GM12878 (cell line): ENCODE measurements at regions not wholly inside any gene's neighbourhood (a gene's known extent, or its start where the extent isn't known, plus 50 kb on each side); places are given as distances from the start of the nearest gene placed in this dataset.

Experiments
- BHLHE40 ChIP-seq, 2 experiments: fragments of 450-650 bp in 1 of 2; IDR thresholded peaks; 2 replicates each; pipeline ENCODE4 v1.6.1; 2011 to 2017; ENCODE audit warnings: low read depth in 2 of 2, borderline replicate concordance in 1 of 2, improper control_type of control experiment in 1 of 2, low read length in 1 of 2, mild to moderate bottlenecking in 1 of 2
- CEBPB ChIP-seq, 2 experiments: fragments of 150-350 bp in 1 of 2; IDR thresholded peaks; 2 replicates each; pipeline ENCODE4 v1.6.1; 2012 to 2014; ENCODE audit warnings: low read depth in 2 of 2, low read length in 2 of 2, borderline replicate concordance in 1 of 2, inconsistent platforms in 1 of 2
- CEBPZ ChIP-seq: fragments of 150-350 bp; IDR thresholded peaks from 2 replicates; pipeline ENCODE4 v1.6.1; 2016; ENCODE audit warnings: low read depth, low read length
- EGR1 ChIP-seq, 2 experiments: IDR thresholded peaks; 1 replicate in 1 of 2; 2 replicates in 1 of 2; pipeline ENCODE4 v1.6.1; 2011 to 2012; ENCODE audit warnings: low read depth in 2 of 2, low read length in 2 of 2, borderline replicate concordance in 1 of 2, mild to moderate bottlenecking in 1 of 2, moderate library complexity in 1 of 2
- POLR2AphosphoS5 ChIP-seq: IDR thresholded peaks from 2 replicates; pipeline ENCODE4 v1.6.1; 2011; ENCODE audit warnings: mild to moderate bottlenecking, low read length, inconsistent platforms
- SIN3A ChIP-seq: IDR thresholded peaks from 2 replicates; pipeline ENCODE4 v1.6.1; 2012; ENCODE audit warnings: low read depth, low read length, improper control_type of control experiment
- SIX5 ChIP-seq: IDR thresholded peaks from 2 replicates; pipeline ENCODE4 v1.6.1; 2011; ENCODE audit warnings: mild to moderate bottlenecking, low read depth, low read length, moderate library complexity; ENCODE audit not compliant: severe bottlenecking
- TF ChIP-seq, protein P1 (sequence below), 3 experiments: IDR thresholded peaks in 2 of 3; conservative IDR thresholded peaks in 1 of 3; 2 replicates each; pipeline ENCODE4 v1.5.1; 2011; ENCODE audit warnings: low read depth in 3 of 3, low read length in 3 of 3, mild to moderate bottlenecking in 3 of 3, control low read depth in 2 of 3, moderate library complexity in 2 of 3, inconsistent platforms in 1 of 3, mixed read lengths in 1 of 3; ENCODE audit not compliant: control insufficient read depth in 2 of 3, insufficient read depth in 1 of 3; ENCODE audit errors: extremely low read depth in 1 of 3
- TF ChIP-seq, protein P2 (sequence below): fragments of 450-650 bp; IDR thresholded peaks from 2 replicates; pipeline ENCODE4 v1.6.1; 2017; ENCODE audit warnings: mild to moderate bottlenecking

- TF ChIP-seq, protein P1, sequence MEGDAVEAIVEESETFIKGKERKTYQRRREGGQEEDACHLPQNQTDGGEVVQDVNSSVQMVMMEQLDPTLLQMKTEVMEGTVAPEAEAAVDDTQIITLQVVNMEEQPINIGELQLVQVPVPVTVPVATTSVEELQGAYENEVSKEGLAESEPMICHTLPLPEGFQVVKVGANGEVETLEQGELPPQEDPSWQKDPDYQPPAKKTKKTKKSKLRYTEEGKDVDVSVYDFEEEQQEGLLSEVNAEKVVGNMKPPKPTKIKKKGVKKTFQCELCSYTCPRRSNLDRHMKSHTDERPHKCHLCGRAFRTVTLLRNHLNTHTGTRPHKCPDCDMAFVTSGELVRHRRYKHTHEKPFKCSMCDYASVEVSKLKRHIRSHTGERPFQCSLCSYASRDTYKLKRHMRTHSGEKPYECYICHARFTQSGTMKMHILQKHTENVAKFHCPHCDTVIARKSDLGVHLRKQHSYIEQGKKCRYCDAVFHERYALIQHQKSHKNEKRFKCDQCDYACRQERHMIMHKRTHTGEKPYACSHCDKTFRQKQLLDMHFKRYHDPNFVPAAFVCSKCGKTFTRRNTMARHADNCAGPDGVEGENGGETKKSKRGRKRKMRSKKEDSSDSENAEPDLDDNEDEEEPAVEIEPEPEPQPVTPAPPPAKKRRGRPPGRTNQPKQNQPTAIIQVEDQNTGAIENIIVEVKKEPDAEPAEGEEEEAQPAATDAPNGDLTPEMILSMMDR (IDR thresholded peaks at IDR 0.05 in 2 of 3, conservative IDR thresholded peaks at IDR 0.05 in 1 of 3; ENCODE audit: control insufficient read depth in 2 of 3, extremely low read depth in 1 of 3, insufficient read depth in 1 of 3, low read depth in 3 of 3, low read length in 3 of 3): no peak
- TF ChIP-seq POLR2AphosphoS5: no peak
- TF ChIP-seq, protein P2, sequence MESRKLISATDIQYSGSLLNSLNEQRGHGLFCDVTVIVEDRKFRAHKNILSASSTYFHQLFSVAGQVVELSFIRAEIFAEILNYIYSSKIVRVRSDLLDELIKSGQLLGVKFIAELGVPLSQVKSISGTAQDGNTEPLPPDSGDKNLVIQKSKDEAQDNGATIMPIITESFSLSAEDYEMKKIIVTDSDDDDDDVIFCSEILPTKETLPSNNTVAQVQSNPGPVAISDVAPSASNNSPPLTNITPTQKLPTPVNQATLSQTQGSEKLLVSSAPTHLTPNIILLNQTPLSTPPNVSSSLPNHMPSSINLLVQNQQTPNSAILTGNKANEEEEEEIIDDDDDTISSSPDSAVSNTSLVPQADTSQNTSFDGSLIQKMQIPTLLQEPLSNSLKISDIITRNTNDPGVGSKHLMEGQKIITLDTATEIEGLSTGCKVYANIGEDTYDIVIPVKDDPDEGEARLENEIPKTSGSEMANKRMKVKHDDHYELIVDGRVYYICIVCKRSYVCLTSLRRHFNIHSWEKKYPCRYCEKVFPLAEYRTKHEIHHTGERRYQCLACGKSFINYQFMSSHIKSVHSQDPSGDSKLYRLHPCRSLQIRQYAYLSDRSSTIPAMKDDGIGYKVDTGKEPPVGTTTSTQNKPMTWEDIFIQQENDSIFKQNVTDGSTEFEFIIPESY: no peak
- TF ChIP-seq BHLHE40 (IDR thresholded peaks at IDR 0.05; ENCODE audit: borderline replicate concordance in 1 of 2, low read depth in 2 of 2, low read length in 1 of 2): no peak
- no peak for TF ChIP-seq EGR1 (IDR thresholded peaks at IDR 0.05; ENCODE audit: borderline replicate concordance in 1 of 2, low read depth in 2 of 2, low read length in 2 of 2)
- no peak for TF ChIP-seq SIX5
- no peak for TF ChIP-seq CEBPB (IDR thresholded peaks at IDR 0.05; ENCODE audit: borderline replicate concordance in 1 of 2, low read depth in 2 of 2, low read length in 2 of 2)
- no peak for TF ChIP-seq SIN3A
- TF ChIP-seq CEBPZ: no peak
Observed at GRCh38 chr3:95923496-95924210, 890.7 kb upstream of the EPHA6 start.
